SK-N-DZ (cell line): ENCODE measurements at regions not wholly inside any gene's neighbourhood (a gene's known extent, or its start where the extent isn't known, plus 50 kb on each side); places are given as distances from the start of the nearest gene placed in this dataset.
A peak's percentile ranks its signal among the peaks of the same experiment; 100 is the strongest.

ENCODE experiments used
- DNase-seq: peaks from one replicate; pipeline ENCODE4 v3.0.0-alpha.2; 2015; ENCODE audit warnings: low spot score

- DNase-seq, result no peak
Observed at GRCh38 chr20:39338469-39339376, 376.6 kb downstream of the DHX35 start.

GRCh38 chr20:39333211-39333610 lies 371.1 kb downstream of the DHX35 start:
- no peak for DNase-seq

- DNase-seq, result peak; percentile 72
Observed at GRCh38 chr20:39328347-39328746, 366.2 kb downstream of the DHX35 start.

GRCh38 chr20:39326050-39326449 lies 363.9 kb downstream of the DHX35 start:
- no peak for DNase-seq

- DNase-seq, result peak; percentile 58
Observed at GRCh38 chr20:39318911-39319310, 356.8 kb downstream of the DHX35 start.

- no peak for DNase-seq
Observed at GRCh38 chr20:39312676-39313075, 350.5 kb downstream of the DHX35 start.

GRCh38 chr20:39311851-39312506 lies 349.8 kb downstream of the DHX35 start:
- peak; percentile 50 for DNase-seq

- DNase-seq, result no peak
Observed at GRCh38 chr20:39310363-39310995, 348.3 kb downstream of the DHX35 start.

GRCh38 chr20:39309458-39309857 lies 347.3 kb downstream of the DHX35 start:
- DNase-seq, result no peak

GRCh38 chr20:39302312-39302711 lies 340.2 kb downstream of the DHX35 start:
- DNase-seq, result no peak

GRCh38 chr20:39299783-39300182 lies 337.6 kb downstream of the DHX35 start:
- no peak for DNase-seq

GRCh38 chr20:39298571-39299506 lies 336.7 kb downstream of the DHX35 start:
- no peak for DNase-seq

- DNase-seq, result no peak
Observed at GRCh38 chr20:39298121-39298520, 336.0 kb downstream of the DHX35 start.

- DNase-seq, result no peak
Observed at GRCh38 chr20:39295301-39295700, 333.2 kb downstream of the DHX35 start.

GRCh38 chr20:39294137-39294725 lies 332.1 kb downstream of the DHX35 start:
- DNase-seq, result no peak

- no peak for DNase-seq
Observed at GRCh38 chr20:39292193-39292736, 330.1 kb downstream of the DHX35 start.

GRCh38 chr20:39291301-39291700 lies 329.2 kb downstream of the DHX35 start:
- no peak for DNase-seq

- no peak for DNase-seq
Observed at GRCh38 chr20:39290575-39290974, 328.4 kb downstream of the DHX35 start.

GRCh38 chr20:39289831-39290230 lies 327.7 kb downstream of the DHX35 start:
- peak; percentile 72 for DNase-seq

GRCh38 chr20:39289316-39289715 lies 327.2 kb downstream of the DHX35 start:
- peak; percentile 79 for DNase-seq

GRCh38 chr20:39283464-39283863 lies 321.3 kb downstream of the DHX35 start:
- DNase-seq, result no peak
